ENCODE measurements at regions not wholly inside any gene's neighbourhood (a gene's known extent, or its start where the extent isn't known, plus 50 kb on each side); places are given as distances from the start of the nearest gene placed in this dataset.

DNA sequence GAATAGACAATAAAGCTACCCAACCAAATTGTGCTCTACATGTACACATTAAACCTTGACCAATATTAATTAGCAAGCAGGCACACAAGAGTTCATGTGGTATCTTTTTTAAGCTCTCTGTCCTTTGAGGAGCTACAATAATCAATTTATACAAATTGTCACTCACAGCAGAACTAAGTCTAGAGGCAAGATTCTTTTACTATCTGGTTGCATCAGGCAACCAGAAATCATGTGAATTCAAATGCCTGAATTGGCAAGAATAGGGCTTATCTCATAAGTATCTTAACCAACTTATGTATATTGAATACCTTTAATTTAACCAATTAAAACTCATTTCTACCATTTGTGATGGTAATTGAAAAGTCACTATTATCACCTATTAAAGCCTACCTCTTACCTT lies 145.5 kb upstream of the HAPLN1 start:
- no peak for TF ChIP-seq MTERF4 (CRISPR knock-in tag; IDR thresholded peaks at IDR 0.05)
- TF ChIP-seq ZNF574 (CRISPR knock-in tag; IDR thresholded peaks at IDR 0.05): no peak

Data from HepG2 (cell line).